ENCODE measurements at regions not wholly inside any gene's neighbourhood (a gene's known extent, or its start where the extent isn't known, plus 50 kb on each side); places are given as distances from the start of the nearest gene placed in this dataset.
A peak's percentile ranks its signal among the peaks of the same experiment; 100 is the strongest.

DNA sequence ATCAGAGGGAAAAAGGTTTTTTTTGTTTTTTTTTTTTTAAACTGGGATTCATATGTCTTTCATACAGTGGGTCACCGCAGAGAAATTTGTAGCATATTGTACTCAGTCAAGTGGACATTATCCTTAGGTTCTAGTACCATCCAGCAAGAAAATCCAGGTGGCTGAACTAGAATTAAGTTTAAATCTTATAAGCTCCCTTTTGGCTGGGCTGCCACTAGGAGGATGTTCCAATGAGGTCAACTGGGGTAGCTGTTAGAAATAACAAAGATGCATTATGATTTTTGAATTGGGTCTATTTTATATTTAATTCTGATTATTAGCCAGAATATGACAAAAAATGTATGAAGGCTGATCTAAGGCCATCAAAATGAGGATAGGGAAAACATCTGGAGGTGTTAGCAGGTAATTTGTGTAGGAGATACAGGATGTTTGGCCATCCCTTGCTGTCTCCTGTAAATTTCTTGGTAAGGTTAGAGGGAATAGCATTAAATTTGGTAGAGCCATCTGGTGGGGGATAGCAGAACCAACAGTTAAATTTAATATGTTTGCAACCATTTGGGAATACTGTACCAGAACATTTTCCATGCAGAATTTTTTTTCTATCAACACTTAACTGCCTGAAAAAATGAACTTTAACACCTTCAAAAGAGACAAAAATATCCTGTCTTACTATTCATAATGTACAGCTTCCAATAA is 568.5 kb upstream of the B3GALT2 start:
- Mint-ChIP-seq H3K4me3 (no peak overlapping the region), H3K4me1 (no peaks in the 10 kb centered on the region), H3K36me3 (no peaks in the 10 kb centered on the region), H3K27ac (no peak overlapping the region), H3K27me3 (ENCODE audit: low read depth in 2 of 2) (no peaks in the 10 kb centered on the region), H3K9me3 (no peaks in the 10 kb centered on the region)
- H3K36me3 ChIP-seq (ENCODE audit: control insufficient read depth, insufficient read depth, low read length) = no peaks in the 10 kb centered on the region
- no peaks in the 10 kb centered on the region for H3K4me1 ChIP-seq (ENCODE audit: control insufficient read depth, insufficient read depth, low read length)
- TF ChIP-seq, protein P1, sequence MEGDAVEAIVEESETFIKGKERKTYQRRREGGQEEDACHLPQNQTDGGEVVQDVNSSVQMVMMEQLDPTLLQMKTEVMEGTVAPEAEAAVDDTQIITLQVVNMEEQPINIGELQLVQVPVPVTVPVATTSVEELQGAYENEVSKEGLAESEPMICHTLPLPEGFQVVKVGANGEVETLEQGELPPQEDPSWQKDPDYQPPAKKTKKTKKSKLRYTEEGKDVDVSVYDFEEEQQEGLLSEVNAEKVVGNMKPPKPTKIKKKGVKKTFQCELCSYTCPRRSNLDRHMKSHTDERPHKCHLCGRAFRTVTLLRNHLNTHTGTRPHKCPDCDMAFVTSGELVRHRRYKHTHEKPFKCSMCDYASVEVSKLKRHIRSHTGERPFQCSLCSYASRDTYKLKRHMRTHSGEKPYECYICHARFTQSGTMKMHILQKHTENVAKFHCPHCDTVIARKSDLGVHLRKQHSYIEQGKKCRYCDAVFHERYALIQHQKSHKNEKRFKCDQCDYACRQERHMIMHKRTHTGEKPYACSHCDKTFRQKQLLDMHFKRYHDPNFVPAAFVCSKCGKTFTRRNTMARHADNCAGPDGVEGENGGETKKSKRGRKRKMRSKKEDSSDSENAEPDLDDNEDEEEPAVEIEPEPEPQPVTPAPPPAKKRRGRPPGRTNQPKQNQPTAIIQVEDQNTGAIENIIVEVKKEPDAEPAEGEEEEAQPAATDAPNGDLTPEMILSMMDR (IDR thresholded peaks at IDR 0.05) = no peak
- 100% methylated on average over 1 of the region's 1 CpG for WGBS (ENCODE audit: insufficient coverage)
- no peak overlapping the region for H3K27ac ChIP-seq (ENCODE audit: low read length)
- no peak overlapping the region for H3K4me3 ChIP-seq (ENCODE audit: low read length)
- no peak for ATAC-seq
- intact Hi-C loops (cut with micrococcal nuclease) = loop anchor here (2.0 to 10.0 kb wide), 2 partner anchors 348 to 570 kb away; partner anchors contain the start of gene B3GALT2
- no peaks in the 10 kb centered on the region for H3K9me3 ChIP-seq (ENCODE audit: control insufficient read depth, insufficient read depth, low read length)
- H3K27me3 ChIP-seq (ENCODE audit: control insufficient read depth, insufficient read depth, low read length) = no peaks in the 10 kb centered on the region
- peak in 1 of 2 donors; percentile 20 for DNase-seq

DNA sequence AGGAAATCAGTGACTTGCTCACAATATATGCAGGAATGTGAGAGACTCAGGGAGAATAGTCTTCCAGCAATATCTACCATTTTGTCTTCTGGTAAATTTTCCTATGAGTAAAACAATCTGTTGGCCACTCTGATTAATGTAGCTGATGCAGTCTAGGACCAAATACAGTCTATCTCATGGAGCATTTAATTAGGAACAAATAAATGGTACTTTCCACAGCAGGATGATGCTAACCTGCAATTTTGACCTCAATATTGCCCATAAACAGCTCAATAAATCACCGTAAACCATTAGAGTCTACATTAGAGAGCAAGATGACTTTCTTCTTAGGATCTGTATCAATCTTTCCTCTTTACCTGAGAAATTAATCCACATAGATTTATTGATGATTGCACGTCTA is 567.7 kb upstream of the B3GALT2 start:
- Mint-ChIP-seq H3K27me3 (ENCODE audit: low read depth in 2 of 2) (no peaks in the 10 kb centered on the region), H3K4me1 (no peaks in the 10 kb centered on the region), H3K27ac (no peak overlapping the region), H3K4me3 (no peak overlapping the region), H3K36me3 (no peaks in the 10 kb centered on the region), H3K9me3 (no peaks in the 10 kb centered on the region)
- no peak for DNase-seq
- Histone ChIP-seq H3K4me1 (ENCODE audit: control insufficient read depth, insufficient read depth, low read length) (no peaks in the 10 kb centered on the region), H3K36me3 (ENCODE audit: control insufficient read depth, insufficient read depth, low read length) (no peaks in the 10 kb centered on the region), H3K9me3 (ENCODE audit: control insufficient read depth, insufficient read depth, low read length) (no peaks in the 10 kb centered on the region), H3K27me3 (ENCODE audit: control insufficient read depth, insufficient read depth, low read length) (no peaks in the 10 kb centered on the region), H3K27ac (ENCODE audit: low read length) (no peak overlapping the region), H3K4me3 (ENCODE audit: low read length) (no peak overlapping the region)
- ATAC-seq = no peak
- 100% methylated on average over 1 of the region's 2 CpGs for WGBS (ENCODE audit: insufficient coverage)
- TF ChIP-seq, protein P1 (IDR thresholded peaks at IDR 0.05) = no peak
- intact Hi-C loops (cut with micrococcal nuclease) = loop anchor here (2.0 to 10.0 kb wide), 2 partner anchors 347 to 569 kb away; partner anchors contain the start of gene B3GALT2

DNA sequence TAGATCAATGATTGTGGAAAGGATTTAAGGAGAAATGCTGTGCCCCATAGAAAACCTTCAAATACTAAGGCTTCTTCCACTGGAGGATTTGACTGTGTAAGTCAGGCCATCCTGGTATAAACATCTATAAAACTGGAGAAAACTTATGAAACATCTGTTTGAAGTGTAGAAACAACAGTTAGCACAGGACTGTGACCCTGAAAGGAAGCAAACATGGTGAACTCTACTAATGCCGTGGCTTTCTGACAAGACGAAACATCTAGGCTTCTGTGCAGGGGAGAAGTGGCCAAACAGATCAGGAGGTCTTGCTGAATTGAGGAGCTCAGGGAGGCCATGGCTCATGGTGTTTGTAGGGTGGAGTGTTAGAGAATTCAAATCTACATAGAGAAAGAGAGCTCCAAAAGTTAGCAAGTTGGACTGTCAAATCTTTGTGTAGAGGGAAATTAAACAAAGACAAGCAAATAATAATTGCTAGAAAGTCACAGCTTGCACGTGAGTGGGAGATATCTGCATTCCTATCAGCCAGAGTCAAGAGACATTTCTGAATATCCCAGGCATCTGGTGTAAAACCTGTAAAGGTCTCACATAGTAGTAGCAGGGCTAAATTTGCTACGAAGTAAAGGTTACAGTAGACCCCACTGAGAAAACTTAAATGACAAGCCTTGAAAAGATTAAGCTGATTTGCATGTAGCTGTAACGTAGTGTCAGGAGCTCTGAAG is 566.8 kb upstream of the B3GALT2 start:
- H3K27me3 ChIP-seq (ENCODE audit: control insufficient read depth, insufficient read depth, low read length) = no peaks in the 10 kb centered on the region
- no peaks in the 10 kb centered on the region for H3K4me1 Mint-ChIP-seq
- no peak overlapping the region for H3K4me3 ChIP-seq (ENCODE audit: low read length)
- 86% methylated on average over 5 of the region's 5 CpGs for WGBS (ENCODE audit: insufficient coverage)
- no peaks in the 10 kb centered on the region for H3K4me1 ChIP-seq (ENCODE audit: control insufficient read depth, insufficient read depth, low read length)
- no peaks in the 10 kb centered on the region for H3K9me3 ChIP-seq (ENCODE audit: control insufficient read depth, insufficient read depth, low read length)
- TF ChIP-seq, protein P1 (IDR thresholded peaks at IDR 0.05) = no peak
- H3K9me3 Mint-ChIP-seq = no peaks in the 10 kb centered on the region
- no peak overlapping the region for H3K27ac ChIP-seq (ENCODE audit: low read length)
- intact Hi-C loops (cut with micrococcal nuclease) = loop anchor here (10.0 kb wide), 1 partner anchor 568 kb away; the partner anchor contains the start of gene B3GALT2
- no peaks in the 10 kb centered on the region for H3K27me3 Mint-ChIP-seq (ENCODE audit: low read depth in 2 of 2)
- H3K36me3 Mint-ChIP-seq = no peaks in the 10 kb centered on the region
- no peak for ATAC-seq
- H3K27ac Mint-ChIP-seq = no peak overlapping the region
- DNase-seq = no peak
- no peaks in the 10 kb centered on the region for H3K36me3 ChIP-seq (ENCODE audit: control insufficient read depth, insufficient read depth, low read length)
- no peak overlapping the region for H3K4me3 Mint-ChIP-seq

All from natural killer cell (primary cell).